Neuronal stem cell (in vitro differentiated cells): ENCODE measurements at regions not wholly inside any gene's neighbourhood (a gene's known extent, or its start where the extent isn't known, plus 50 kb on each side); places are given as distances from the start of the nearest gene placed in this dataset.

Source experiments
- DNase-seq: peaks from one replicate; pipeline ENCODE4 v3.0.0-alpha.2; 2013; ENCODE audit warnings: low spot score
- H2AFZ ChIP-seq: one replicate; pipeline ENCODE4 v1.6.1; 2013; ENCODE audit warnings: mild to moderate bottlenecking, low read length, inconsistent platforms
- H2AK5ac ChIP-seq: 2 replicates; pipeline ENCODE4 v1.6.1; 2013; ENCODE audit warnings: low read depth, mild to moderate bottlenecking, inconsistent platforms, low read length, moderate library complexity, mixed read lengths
- H2BK120ac ChIP-seq: 2 replicates; pipeline ENCODE4 v1.6.1; 2013; ENCODE audit warnings: low read depth, mild to moderate bottlenecking, inconsistent platforms, low read length, moderate library complexity, mixed read lengths
- H2BK12ac ChIP-seq: one replicate; pipeline ENCODE4 v1.6.1; 2013; ENCODE audit warnings: low read length, inconsistent platforms
- H2BK15ac ChIP-seq: 2 replicates; pipeline ENCODE4 v1.6.1; 2013; ENCODE audit warnings: mild to moderate bottlenecking, low read length, inconsistent platforms, mixed read lengths
- H2BK5ac ChIP-seq: one replicate; pipeline ENCODE4 v1.6.1; 2013; ENCODE audit warnings: inconsistent platforms, mild to moderate bottlenecking, low read length, moderate library complexity
- H3K14ac ChIP-seq: one replicate; pipeline ENCODE4 v1.6.1; 2013; ENCODE audit warnings: low read length, inconsistent platforms
- H3K18ac ChIP-seq: 2 replicates; pipeline ENCODE4 v1.6.1; 2013; ENCODE audit warnings: low read length, inconsistent platforms
- H3K23ac ChIP-seq: 2 replicates; pipeline ENCODE4 v1.6.1; 2013; ENCODE audit warnings: low read depth, mild to moderate bottlenecking, mixed read lengths, low read length, inconsistent platforms; ENCODE audit not compliant: poor library complexity
- H3K27ac ChIP-seq: replicated peaks from 3 replicates; pipeline ENCODE4 v1.5.1; 2013; ENCODE audit warnings: low read length, inconsistent platforms
- H3K27me3 ChIP-seq, 3 experiments: 2 replicates each; pipeline ENCODE4 v1.6.1; 2013; ENCODE audit warnings: low read length in 3 of 3, mild to moderate bottlenecking in 2 of 3, inconsistent platforms in 1 of 3, low read depth in 1 of 3, mixed read lengths in 1 of 3, moderate library complexity in 1 of 3; ENCODE audit not compliant: control insufficient read depth in 3 of 3, insufficient read depth in 3 of 3
- H3K36me3 ChIP-seq, 2 donors: replicated peaks in 1 of 2; 2 replicates each; pipeline ENCODE4 v1.6.1; 2013; ENCODE audit warnings: low read length in 2 of 2; ENCODE audit not compliant: control insufficient read depth in 2 of 2, insufficient read depth in 2 of 2
- H3K4ac ChIP-seq: 2 replicates; pipeline ENCODE4 v1.6.1; 2013; ENCODE audit warnings: inconsistent platforms, mild to moderate bottlenecking, low read length, moderate library complexity
- H3K4me1 ChIP-seq, 2 donors: 1 replicate in 1 of 2; 2 replicates in 1 of 2; pipeline ENCODE4 v1.6.1; 2013; ENCODE audit warnings: low read length in 2 of 2, low read depth in 1 of 2; ENCODE audit not compliant: control insufficient read depth in 2 of 2, insufficient read depth in 1 of 2
- H3K4me2 ChIP-seq: one replicate; pipeline ENCODE4 v1.6.1; 2013; ENCODE audit warnings: mild to moderate bottlenecking, low read length, inconsistent platforms; ENCODE audit not compliant: insufficient read depth, poor library complexity, severe bottlenecking
- H3K4me3 ChIP-seq, 2 donors: 2 replicates each; pipeline ENCODE4 v1.5.1; 2013; ENCODE audit warnings: low read length in 2 of 2, mild to moderate bottlenecking in 2 of 2, inconsistent platforms in 1 of 2, moderate library complexity in 1 of 2
- H3K79me1 ChIP-seq: one replicate; pipeline ENCODE4 v1.6.1; 2013; ENCODE audit warnings: low read depth, mild to moderate bottlenecking, inconsistent platforms, low read length, moderate library complexity
- H3K9ac ChIP-seq: one replicate; pipeline ENCODE4 v1.6.1; 2013; ENCODE audit warnings: mild to moderate bottlenecking, low read depth, low read length, inconsistent platforms; ENCODE audit not compliant: poor library complexity
- H3K9me3 ChIP-seq, 2 donors: replicated peaks in 1 of 2; 2 replicates each; pipeline versions ENCODE3 to v1.6.1; 2013; ENCODE audit warnings: low read length in 2 of 2, mild to moderate bottlenecking in 2 of 2, inconsistent platforms in 1 of 2, low read depth in 1 of 2, mixed read lengths in 1 of 2, moderate library complexity in 1 of 2; ENCODE audit not compliant: control insufficient read depth in 2 of 2, insufficient read depth in 1 of 2
- H4K8ac ChIP-seq: one replicate; pipeline ENCODE4 v1.6.1; 2013; ENCODE audit warnings: low read depth, mild to moderate bottlenecking, inconsistent platforms, low read length, moderate library complexity
- H4K91ac ChIP-seq: one replicate; pipeline ENCODE4 v1.6.1; 2013; ENCODE audit warnings: low read length, low read depth, mild to moderate bottlenecking, inconsistent platforms; ENCODE audit not compliant: poor library complexity
- WGBS, 2 donors: extraction: QIAGEN DNeasy Blood & Tissue Kit; methylation state at CpG; one replicate each; pipeline ENCODE4 v1.1.7; 2013; ENCODE audit warnings: missing lambda C conversion rate in 2 of 2, mixed read lengths in 1 of 2; ENCODE audit not compliant: insufficient read length in 2 of 2, insufficient replicate concordance in 1 of 2; ENCODE audit errors: extremely low coverage in 2 of 2; 5-methylcytosine and 5-hydroxymethylcytosine counted together

DNA sequence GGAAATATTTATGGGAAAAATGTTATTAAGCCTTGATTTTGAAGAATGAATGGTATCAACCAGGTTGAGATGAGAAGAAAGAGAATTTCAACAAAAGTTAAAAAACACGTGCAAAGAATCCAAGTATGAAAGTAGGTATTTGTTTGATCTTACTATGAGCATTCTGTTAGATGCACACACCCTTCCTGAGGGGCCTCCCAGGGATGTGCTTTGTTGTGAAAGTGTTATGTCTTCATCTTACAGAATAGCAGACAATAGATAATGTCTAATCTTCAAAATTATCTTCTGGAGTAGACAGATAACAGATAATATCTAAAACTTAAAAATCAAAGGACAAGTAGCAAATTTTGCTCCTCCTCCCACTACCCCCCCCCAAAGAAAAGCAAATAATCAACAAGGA, 155.2 kb upstream of the COL3A1 start:
- H3K79me1 ChIP-seq: no peaks in the 10 kb centered on the region
- no peak overlapping the region for H2AFZ ChIP-seq
- H3K36me3 ChIP-seq: no peaks in the 10 kb centered on the region
- no CpG with 5 or more reads among the region's 1 CpG for WGBS, 2 donors
- no peak overlapping the region for H2BK15ac ChIP-seq
- H2BK5ac ChIP-seq: no peak overlapping the region
- H3K4ac ChIP-seq: no peak overlapping the region
- peaks cover 0 to 4% of the 10 kb centered on the region in 2 donors for H3K4me1 ChIP-seq
- H3K4me3 ChIP-seq: no peak overlapping the region
- no peaks in the 10 kb centered on the region for H3K9me3 ChIP-seq
- no peak for DNase-seq
- H3K27me3 ChIP-seq: no peaks in the 10 kb centered on the region
- H3K4me2 ChIP-seq: no peak overlapping the region
- no peak overlapping the region for H2BK120ac ChIP-seq
- no peak overlapping the region for H2AK5ac ChIP-seq
- H2BK12ac ChIP-seq: no peak overlapping the region
- no peak overlapping the region for H3K14ac ChIP-seq
- no peak overlapping the region for H3K27ac ChIP-seq
- H4K91ac ChIP-seq: no peak overlapping the region
- no peak overlapping the region for H3K9ac ChIP-seq
- no peak overlapping the region for H4K8ac ChIP-seq
- H3K23ac ChIP-seq: no peak overlapping the region
- H3K18ac ChIP-seq: no peak overlapping the region

DNA sequence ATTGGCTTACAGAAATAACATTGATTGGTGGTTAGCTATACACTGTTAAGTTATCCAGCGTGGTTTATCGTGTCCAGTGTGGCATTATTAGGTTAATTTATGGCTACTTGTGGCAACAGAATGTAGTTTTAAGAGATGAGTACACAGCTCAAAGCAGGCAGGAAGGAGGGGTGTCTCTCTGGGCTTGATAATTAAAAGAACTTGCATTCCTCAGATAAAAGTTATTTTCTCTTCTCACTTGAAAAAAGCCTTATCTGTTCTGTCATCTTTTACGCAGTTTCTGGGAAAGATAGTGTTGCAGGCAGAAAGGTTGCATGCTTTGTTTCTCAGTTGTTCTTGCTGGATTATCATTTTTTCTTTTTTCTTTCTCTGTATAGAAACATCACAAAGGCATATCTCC, 154.4 kb upstream of the COL3A1 start:
- Histone ChIP-seq H3K36me3 (no peaks in the 10 kb centered on the region), H4K8ac (no peak overlapping the region), H3K4me1 (peaks cover 0 to 4% of the 10 kb centered on the region in 2 donors), H3K4me3 (no peak overlapping the region), H2BK120ac (no peak overlapping the region), H3K27ac (no peak overlapping the region), H2AFZ (peak overlapping the region; percentile 33), H3K9ac (no peak overlapping the region), H3K9me3 (no peaks in the 10 kb centered on the region), H2BK15ac (no peak overlapping the region), H2BK12ac (no peak overlapping the region), H3K79me1 (no peaks in the 10 kb centered on the region), H2BK5ac (no peak overlapping the region), H4K91ac (no peak overlapping the region), H3K14ac (no peak overlapping the region), H3K4me2 (no peak overlapping the region), H2AK5ac (no peak overlapping the region), H3K23ac (no peak overlapping the region), H3K27me3 (no peaks in the 10 kb centered on the region), H3K4ac (no peak overlapping the region), H3K18ac (no peak overlapping the region)
- no peak for DNase-seq
- WGBS, 2 donors: no CpG with 5 or more reads among the region's 3 CpGs

DNA sequence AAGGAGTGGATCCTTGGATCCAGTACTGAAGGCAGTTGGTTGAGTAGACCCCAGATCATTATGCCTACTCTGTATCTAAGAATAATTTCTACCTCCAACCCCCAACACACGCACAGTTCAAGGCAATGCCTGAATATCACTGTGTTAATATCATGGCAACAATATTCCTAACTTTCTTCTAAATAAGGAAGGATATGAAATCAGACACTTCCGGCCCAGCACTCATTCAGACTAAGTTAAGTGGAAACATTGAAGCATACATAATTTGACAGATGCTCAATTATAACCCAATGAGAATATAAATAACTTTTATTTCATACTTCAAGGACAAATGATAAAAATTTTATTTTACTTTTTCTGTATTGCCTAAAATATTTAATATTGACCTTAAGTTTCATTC, 153.6 kb upstream of the COL3A1 start:
- H3K18ac ChIP-seq: no peak overlapping the region
- no peak overlapping the region for H3K23ac ChIP-seq
- H2BK5ac ChIP-seq: no peak overlapping the region
- no peak overlapping the region for H2BK12ac ChIP-seq
- no peak overlapping the region for H2BK120ac ChIP-seq
- H2AK5ac ChIP-seq: no peak overlapping the region
- H3K14ac ChIP-seq: no peak overlapping the region
- no peak for DNase-seq
- H3K27me3 ChIP-seq: no peaks in the 10 kb centered on the region
- H3K4me2 ChIP-seq: no peak overlapping the region
- no peak overlapping the region for H4K91ac ChIP-seq
- H3K27ac ChIP-seq: no peak overlapping the region
- no peak overlapping the region for H4K8ac ChIP-seq
- H3K4me1 ChIP-seq: peaks cover 0 to 4% of the 10 kb centered on the region in 2 donors
- no peaks in the 10 kb centered on the region for H3K79me1 ChIP-seq
- H2AFZ ChIP-seq: peak overlapping the region; percentile 33
- no peaks in the 10 kb centered on the region for H3K9me3 ChIP-seq
- no peak overlapping the region for H3K4ac ChIP-seq
- no peak overlapping the region for H2BK15ac ChIP-seq
- no peak overlapping the region for H3K9ac ChIP-seq
- no CpG with 5 or more reads among the region's 2 CpGs for WGBS, 2 donors
- no peak overlapping the region for H3K4me3 ChIP-seq
- H3K36me3 ChIP-seq: no peaks in the 10 kb centered on the region

DNA sequence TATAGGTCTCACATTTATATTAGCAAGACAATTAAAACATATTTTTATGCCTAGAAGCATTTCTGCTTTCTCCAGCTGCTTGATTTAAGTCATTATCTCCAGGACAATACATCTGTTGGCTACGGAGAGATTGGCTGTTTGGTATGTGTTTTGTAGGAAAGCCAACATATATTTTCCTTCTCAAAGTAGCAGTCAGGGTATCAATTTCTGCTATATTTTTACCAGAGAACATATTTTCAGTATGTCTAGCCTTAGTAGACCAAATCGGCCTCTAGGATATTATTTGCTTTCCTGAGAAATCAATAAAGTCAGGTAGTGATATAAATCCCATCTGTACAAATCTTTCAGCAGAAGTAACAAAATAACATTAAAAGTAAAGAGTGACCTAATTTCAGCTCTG, 150.0 kb upstream of the COL3A1 start:
- no peak overlapping the region for H2BK5ac ChIP-seq
- no peak overlapping the region for H3K23ac ChIP-seq
- no peak overlapping the region for H4K91ac ChIP-seq
- no CpG with 5 or more reads among the region's 2 CpGs for WGBS, 2 donors
- no peak overlapping the region for H3K4ac ChIP-seq
- no peaks in the 10 kb centered on the region for H3K79me1 ChIP-seq
- H2AK5ac ChIP-seq: no peak overlapping the region
- no peak overlapping the region for H2BK120ac ChIP-seq
- DNase-seq: no peak
- no peak overlapping the region for H3K4me2 ChIP-seq
- no peaks in the 10 kb centered on the region for H3K27me3 ChIP-seq
- no peak overlapping the region for H2BK15ac ChIP-seq
- H2AFZ ChIP-seq: no peak overlapping the region
- H3K27ac ChIP-seq: no peak overlapping the region
- H4K8ac ChIP-seq: no peak overlapping the region
- H3K18ac ChIP-seq: no peak overlapping the region
- no peaks in the 10 kb centered on the region for H3K36me3 ChIP-seq
- peaks cover 0 to 4% of the 10 kb centered on the region in 2 donors for H3K4me1 ChIP-seq
- H3K9me3 ChIP-seq: no peaks in the 10 kb centered on the region
- no peak overlapping the region for H3K9ac ChIP-seq
- H2BK12ac ChIP-seq: no peak overlapping the region
- no peak overlapping the region for H3K4me3 ChIP-seq
- no peak overlapping the region for H3K14ac ChIP-seq
